B cell (primary cell): ENCODE measurements at regions not wholly inside any gene's neighbourhood (a gene's known extent, or its start where the extent isn't known, plus 50 kb on each side); places are given as distances from the start of the nearest gene placed in this dataset.

Experiments
- ATAC-seq: fragments of 200-7000 bp; cut with Tn5 transposase; one replicate; pipeline ENCODE4 v1.10.0; 2021; ENCODE audit warnings: low read depth, mild to moderate bottlenecking, moderate number of reproducible peaks, moderate library complexity
- CTCF ChIA-PET: fragments of 350-600 bp; sonication (Branson Sonifier 250); formaldehyde crosslinking; loops from one replicate; lab custom pipeline; 2021; ENCODE audit warnings: antibody characterized with exemption, inconsistent platforms; lab: Charles Lee
- POLR2A ChIA-PET: fragments of 350-600 bp; sonication (Branson Sonifier 250); formaldehyde crosslinking; loops from one replicate; lab custom pipeline; 2021; ENCODE audit warnings: antibody characterized with exemption; lab: Charles Lee
- DNase-seq: peaks from one replicate; pipeline ENCODE4 v3.0.0; 2013
- H2AFZ ChIP-seq: 2 replicates; pipeline ENCODE4 v1.6.1; 2012; ENCODE audit warnings: mild to moderate bottlenecking, low read depth, low read length; ENCODE audit not compliant: insufficient read depth, poor library complexity, severe bottlenecking
- H3K27ac ChIP-seq, 2 donors: 1 replicate in 1 of 2; 2 replicates in 1 of 2; pipeline ENCODE4 v1.5.1; 2012 to 2013; ENCODE audit warnings: low read length in 2 of 2, mild to moderate bottlenecking in 2 of 2, moderate library complexity in 1 of 2
- H3K27me3 ChIP-seq, 4 experiments: fragments of 200-600 bp in 1 of 4; sonication (generic) in 1 of 4; replicated peaks in 1 of 4; 1 replicate in 2 of 4; 2 replicates in 2 of 4; pipeline versions ENCODE4 v1.6.1 to v1.7.0; 2013 to 2016; ENCODE audit warnings: low read length in 3 of 4, mild to moderate bottlenecking in 2 of 4, mixed read lengths in 1 of 4, moderate library complexity in 1 of 4; ENCODE audit not compliant: insufficient read depth in 4 of 4, control insufficient read depth in 3 of 4; ENCODE audit errors: control extremely low read depth in 1 of 4
- H3K36me3 ChIP-seq, 2 experiments: replicated peaks in 1 of 2; 1 replicate in 1 of 2; 2 replicates in 1 of 2; pipeline versions ENCODE4 v1.6.1 to v1.7.1; 2013; ENCODE audit warnings: low read length in 1 of 2; ENCODE audit not compliant: insufficient read depth in 2 of 2, control insufficient read depth in 1 of 2; ENCODE audit errors: control extremely low read depth in 1 of 2, extremely low read depth in 1 of 2
- H3K4me1 ChIP-seq, 2 donors: fragments of 200-600 bp in 1 of 2; sonication (generic) in 1 of 2; 1 replicate in 1 of 2; 2 replicates in 1 of 2; pipeline versions ENCODE4 v1.5.1 to v1.6.1; 2013 to 2017; ENCODE audit warnings: low read length in 2 of 2; ENCODE audit not compliant: control insufficient read depth in 2 of 2, insufficient read depth in 2 of 2
- H3K4me2 ChIP-seq: replicated peaks from 2 replicates; pipeline ENCODE3; 2012; ENCODE audit warnings: mild to moderate bottlenecking, low read depth, low read length; ENCODE audit not compliant: poor library complexity, severe bottlenecking
- H3K4me3 ChIP-seq, 5 experiments: fragments of 200-600 bp in 1 of 5; sonication (generic) in 1 of 5; 1 replicate in 3 of 5; 2 replicates in 2 of 5; pipeline versions ENCODE4 v1.5.1 to v1.7.0; 2011 to 2016; ENCODE audit warnings: low read length in 4 of 5, mild to moderate bottlenecking in 4 of 5, low read depth in 2 of 5, control low read depth in 1 of 5, moderate library complexity in 1 of 5; ENCODE audit not compliant: insufficient read depth in 1 of 5; ENCODE audit errors: control extremely low read depth in 1 of 5, extremely low read depth in 1 of 5
- H3K79me2 ChIP-seq: fragments of 200-600 bp; sonication (generic); one replicate; pipeline ENCODE4 v1.6.0; 2016; ENCODE audit warnings: low read length; ENCODE audit not compliant: control insufficient read depth, insufficient read depth
- H3K9ac ChIP-seq: fragments of 200-600 bp; sonication (generic); 2 replicates; pipeline ENCODE4 v1.6.1; 2017; ENCODE audit warnings: mild to moderate bottlenecking, low read length, moderate library complexity
- H3K9me3 ChIP-seq, 3 donors: one replicate each; pipeline versions ENCODE4 v1.6.1 to v1.7.1; 2013; ENCODE audit warnings: low read length in 2 of 3; ENCODE audit not compliant: control insufficient read depth in 2 of 3, insufficient read depth in 1 of 3; ENCODE audit errors: control extremely low read depth in 1 of 3
- H4K20me1 ChIP-seq: 2 replicates; pipeline ENCODE4 v1.6.0; 2012; ENCODE audit warnings: mild to moderate bottlenecking, low read length; ENCODE audit not compliant: insufficient read depth, control insufficient read depth, poor library complexity, severe bottlenecking
- H3K27ac Mint-ChIP-seq: one replicate; pipeline ENCODE4 v1.8.0; 2021; ENCODE audit warnings: mixed read lengths
- H3K27me3 Mint-ChIP-seq: one replicate; pipeline ENCODE4 v1.8.0; 2021; ENCODE audit warnings: mixed read lengths
- H3K4me1 Mint-ChIP-seq: one replicate; pipeline ENCODE4 v1.8.0; 2021; ENCODE audit warnings: mixed read lengths
- H3K4me3 Mint-ChIP-seq: one replicate; pipeline ENCODE4 v1.8.0; 2021; ENCODE audit warnings: mixed read lengths
- H3K9me3 Mint-ChIP-seq: one replicate; pipeline ENCODE4 v1.8.0; 2022; ENCODE audit warnings: mixed read lengths; ENCODE audit not compliant: insufficient read depth
- CTCF ChIP-seq: fragments of 200-600 bp; IDR thresholded peaks from one replicate; pipeline ENCODE4 v1.8.0; 2022; ENCODE audit warnings: antibody characterized with exemption, mild to moderate bottlenecking
- EZH2 ChIP-seq: IDR thresholded peaks from 2 replicates; pipeline ENCODE4 v1.6.1; 2012; ENCODE audit warnings: borderline replicate concordance, low read depth, mild to moderate bottlenecking, moderate library complexity, low read length; ENCODE audit not compliant: insufficient read depth, poor library complexity, severe bottlenecking
- WGBS: methylation state at CpG from one replicate; pipeline ENCODE4 v1.1.5; 2013; ENCODE audit warnings: missing lambda C conversion rate; ENCODE audit not compliant: insufficient coverage; 5-methylcytosine and 5-hydroxymethylcytosine counted together
- intact Hi-C: fragments of 100-400 bp; cut with micrococcal nuclease; formaldehyde crosslinking; loops from one replicate; pipeline ENCODE4 v1.10.0; 2022

GRCh38 chr16:13808102-13808501 lies 111.9 kb upstream of the ERCC4 start:
- no peaks in the 10 kb centered on the region for H3K4me1 Mint-ChIP-seq

GRCh38 chr16:13809765-13810164 lies 110.2 kb upstream of the ERCC4 start:
- Histone ChIP-seq H3K36me3 (no peaks in the 10 kb centered on the region), H3K27me3 (peaks cover 0 to 2% (median 0%) of the 10 kb centered on the region in 4 experiments), H2AFZ (no peak overlapping the region), H3K9me3 (peaks cover 0 to 1% (median 0%) of the 10 kb centered on the region in 3 donors), H3K4me3 (no peak overlapping the region), H3K27ac (no peak overlapping the region), H3K9ac (no peak overlapping the region), H3K79me2 (no peaks in the 10 kb centered on the region), H4K20me1 (no peaks in the 10 kb centered on the region), H3K4me1 (no peaks in the 10 kb centered on the region), H3K4me2 (no peak overlapping the region)
- POLR2A ChIA-PET = no interaction called here
- Mint-ChIP-seq H3K27me3 (peaks cover 12% of the 10 kb centered on the region), H3K4me1 (no peaks in the 10 kb centered on the region), H3K27ac (no peak overlapping the region), H3K9me3 (no peaks in the 10 kb centered on the region), H3K4me3 (no peak overlapping the region)
- CTCF ChIA-PET = no interaction called here
- intact Hi-C loops = no loop called here
- DNase-seq (no peak), ATAC-seq (no peak)
- TF ChIP-seq EZH2 = no peak
- TF ChIP-seq CTCF = no peak

More at GRCh38 chr16:13808102-13808501, 111.9 kb upstream of the ERCC4 start:
- Histone ChIP-seq H3K27ac (no peak overlapping the region), H3K9me3 (peaks cover 0 to 3% (median 0%) of the 10 kb centered on the region in 3 donors), H3K27me3 (peaks cover 0 to 2% (median 0%) of the 10 kb centered on the region in 4 experiments), H3K4me1 (no peaks in the 10 kb centered on the region), H3K36me3 (no peaks in the 10 kb centered on the region), H3K79me2 (no peaks in the 10 kb centered on the region), H2AFZ (no peak overlapping the region), H3K4me3 (no peak overlapping the region), H3K4me2 (no peak overlapping the region), H3K9ac (no peak overlapping the region), H4K20me1 (no peaks in the 10 kb centered on the region)
- Mint-ChIP-seq H3K9me3 (no peaks in the 10 kb centered on the region), H3K27me3 (peaks cover 12% of the 10 kb centered on the region), H3K27ac (no peak overlapping the region), H3K4me3 (no peak overlapping the region)
- DNase-seq = no peak
- WGBS = 97% methylated on average over 5 of the region's 8 CpGs
- TF ChIP-seq CTCF (no peak), EZH2 (no peak)
- intact Hi-C loops = no loop called here
- CTCF ChIA-PET = no interaction called here
- no peak for ATAC-seq
- POLR2A ChIA-PET = no interaction called here
